ENCODE measurements at regions not wholly inside any gene's neighbourhood (a gene's known extent, or its start where the extent isn't known, plus 50 kb on each side); places are given as distances from the start of the nearest gene placed in this dataset.

GRCh38 chr10:30704026-30704600 is 74.6 kb upstream of the LYZL2 start:
- TF ChIP-seq, protein P1, sequence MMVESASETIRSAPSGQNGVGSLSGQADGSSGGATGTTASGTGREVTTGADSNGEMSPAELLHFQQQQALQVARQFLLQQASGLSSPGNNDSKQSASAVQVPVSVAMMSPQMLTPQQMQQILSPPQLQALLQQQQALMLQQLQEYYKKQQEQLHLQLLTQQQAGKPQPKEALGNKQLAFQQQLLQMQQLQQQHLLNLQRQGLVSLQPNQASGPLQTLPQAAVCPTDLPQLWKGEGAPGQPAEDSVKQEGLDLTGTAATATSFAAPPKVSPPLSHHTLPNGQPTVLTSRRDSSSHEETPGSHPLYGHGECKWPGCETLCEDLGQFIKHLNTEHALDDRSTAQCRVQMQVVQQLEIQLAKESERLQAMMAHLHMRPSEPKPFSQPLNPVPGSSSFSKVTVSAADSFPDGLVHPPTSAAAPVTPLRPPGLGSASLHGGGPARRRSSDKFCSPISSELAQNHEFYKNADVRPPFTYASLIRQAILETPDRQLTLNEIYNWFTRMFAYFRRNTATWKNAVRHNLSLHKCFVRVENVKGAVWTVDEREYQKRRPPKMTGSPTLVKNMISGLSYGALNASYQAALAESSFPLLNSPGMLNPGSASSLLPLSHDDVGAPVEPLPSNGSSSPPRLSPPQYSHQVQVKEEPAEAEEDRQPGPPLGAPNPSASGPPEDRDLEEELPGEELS (CRISPR knock-in tag; IDR thresholded peaks at IDR 0.05): no peak
- TF ChIP-seq CREB1 (IDR thresholded peaks at IDR 0.05) (no peak), CREB1 (CRISPR knock-in tag; IDR thresholded peaks at IDR 0.05) (no peak), CHD4 (IDR thresholded peaks at IDR 0.05; ENCODE audit: borderline replicate concordance, low read length) (no peak), ESRRA (CRISPR knock-in tag; IDR thresholded peaks at IDR 0.05; ENCODE audit: low read depth) (no peak), PPARG (CRISPR knock-in tag; conservative IDR thresholded peaks at IDR 0.05) (no peak), RFX5 (IDR thresholded peaks at IDR 0.05; ENCODE audit: low read depth, low read length) (no peak), KLF13 (CRISPR knock-in tag; IDR thresholded peaks at IDR 0.05) (no peak), POLR2AphosphoS5 (IDR thresholded peaks at IDR 0.05; ENCODE audit: low read depth, low read length) (no peak), MXI1 (IDR thresholded peaks at IDR 0.05; ENCODE audit: borderline replicate concordance, low read depth, low read length) (no peak), ZNF777 (CRISPR knock-in tag; IDR thresholded peaks at IDR 0.05) (no peak), GABPB1 (CRISPR knock-in tag; IDR thresholded peaks at IDR 0.05) (no peak)
- TF ChIP-seq, protein P2, sequence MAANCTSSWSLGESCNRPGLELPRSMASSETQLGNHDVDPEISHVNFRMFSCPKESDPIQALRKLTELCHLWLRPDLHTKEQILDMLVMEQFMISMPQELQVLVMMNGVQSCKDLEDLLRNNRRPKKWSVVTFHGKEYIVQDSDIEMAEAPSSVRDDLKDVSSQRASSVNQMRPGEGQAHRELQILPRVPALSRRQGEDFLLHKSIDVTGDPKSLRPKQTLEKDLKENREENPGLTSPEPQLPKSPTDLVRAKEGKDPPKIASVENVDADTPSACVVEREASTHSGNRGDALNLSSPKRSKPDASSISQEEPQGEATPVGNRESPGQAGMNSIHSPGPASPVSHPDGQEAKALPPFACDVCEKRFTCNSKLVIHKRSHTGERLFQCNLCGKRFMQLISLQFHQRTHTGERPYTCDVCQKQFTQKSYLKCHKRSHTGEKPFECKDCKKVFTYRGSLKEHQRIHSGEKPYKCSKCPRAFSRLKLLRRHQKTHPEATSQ (CRISPR knock-in tag; IDR thresholded peaks at IDR 0.05; ENCODE audit: borderline replicate concordance): no peak
- TF ChIP-seq, protein P3, sequence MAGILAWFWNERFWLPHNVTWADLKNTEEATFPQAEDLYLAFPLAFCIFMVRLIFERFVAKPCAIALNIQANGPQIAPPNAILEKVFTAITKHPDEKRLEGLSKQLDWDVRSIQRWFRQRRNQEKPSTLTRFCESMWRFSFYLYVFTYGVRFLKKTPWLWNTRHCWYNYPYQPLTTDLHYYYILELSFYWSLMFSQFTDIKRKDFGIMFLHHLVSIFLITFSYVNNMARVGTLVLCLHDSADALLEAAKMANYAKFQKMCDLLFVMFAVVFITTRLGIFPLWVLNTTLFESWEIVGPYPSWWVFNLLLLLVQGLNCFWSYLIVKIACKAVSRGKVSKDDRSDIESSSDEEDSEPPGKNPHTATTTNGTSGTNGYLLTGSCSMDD (CRISPR knock-in tag; IDR thresholded peaks at IDR 0.05): no peak

All from HepG2 (cell line).